WTC11 (cell line): ENCODE measurements at regions not wholly inside any gene's neighbourhood (a gene's known extent, or its start where the extent isn't known, plus 50 kb on each side); places are given as distances from the start of the nearest gene placed in this dataset.

Experiments used
- ATAC-seq: fragments of 200-7000 bp; cut with Tn5 transposase; 2 replicates; pipeline ENCODE4 v1.10.0; 2021; ENCODE audit warnings: mild to moderate bottlenecking, moderate library complexity
- CTCF ChIA-PET: fragments of 300-600 bp; sonication (Branson Sonifier 250); formaldehyde crosslinking; loops from one replicate; lab custom pipeline; 2021; ENCODE audit warnings: antibody characterized with exemption; lab: Charles Lee
- POLR2A ChIA-PET: fragments of 350-600 bp; sonication (Branson Sonifier 250); formaldehyde crosslinking; loops from one replicate; lab custom pipeline; 2021; ENCODE audit warnings: antibody characterized with exemption; lab: Charles Lee
- DNase-seq: peaks from one replicate; pipeline ENCODE4 v3.0.0; 2021; ENCODE audit warnings: low spot score
- H3K27ac Mint-ChIP-seq: 2 replicates; pipeline ENCODE4 v1.8.0; 2021; ENCODE audit warnings: mixed read lengths
- H3K27me3 Mint-ChIP-seq: 2 replicates; pipeline ENCODE4 v1.8.0; 2021; ENCODE audit warnings: low read depth, mild to moderate bottlenecking, moderate library complexity, mixed read lengths
- H3K36me3 Mint-ChIP-seq: 2 replicates; pipeline ENCODE4 v1.8.0; 2021; ENCODE audit warnings: mixed read lengths
- H3K4me1 Mint-ChIP-seq: 2 replicates; pipeline ENCODE4 v1.8.0; 2022; ENCODE audit warnings: mixed read lengths
- H3K4me3 Mint-ChIP-seq: 2 replicates; pipeline ENCODE4 v1.8.0; 2021; ENCODE audit warnings: mild to moderate bottlenecking, moderate library complexity, mixed read lengths
- H3K9me3 Mint-ChIP-seq: 2 replicates; pipeline ENCODE4 v1.8.0; 2021; ENCODE audit warnings: mixed read lengths
- CBFB ChIP-seq: sonication (generic); formaldehyde crosslinking; IDR thresholded peaks from 2 replicates; pipeline ENCODE4 v1.8.1; 2022; ENCODE audit warnings: mild to moderate bottlenecking, low read depth, missing genetic modification reagents
- CREM ChIP-seq: sonication (generic); formaldehyde crosslinking; IDR thresholded peaks from 2 replicates; pipeline ENCODE4 v1.8.1; 2022; ENCODE audit warnings: mild to moderate bottlenecking, missing genetic modification reagents, moderate library complexity
- ELF4 ChIP-seq: sonication (generic); formaldehyde crosslinking; IDR thresholded peaks from 2 replicates; pipeline ENCODE4 v1.8.1; 2022; ENCODE audit warnings: low read depth, mild to moderate bottlenecking, moderate library complexity, missing genetic modification reagents
- ESRRA ChIP-seq: sonication (generic); formaldehyde crosslinking; IDR thresholded peaks from 2 replicates; pipeline ENCODE4 v1.8.1; 2022; ENCODE audit warnings: mild to moderate bottlenecking, missing genetic modification reagents, borderline replicate concordance
- GTF2I ChIP-seq: fragments of 250-450 bp; sonication (Bioruptor Pico); conservative IDR thresholded peaks from 2 replicates; pipeline ENCODE4 v1.4.0; 2021; ENCODE audit warnings: mild to moderate bottlenecking
- IRF2 ChIP-seq: sonication (generic); formaldehyde crosslinking; IDR thresholded peaks from 2 replicates; pipeline ENCODE4 v1.8.0; 2022; ENCODE audit warnings: low read depth, missing genetic modification reagents, borderline replicate concordance
- JAZF1 ChIP-seq: fragments of 250-450 bp; sonication (Bioruptor Pico); IDR thresholded peaks from 2 replicates; pipeline ENCODE4 v1.9.0; 2021; ENCODE audit warnings: moderate library complexity, mild to moderate bottlenecking, inconsistent platforms
- KAT7 ChIP-seq: sonication (generic); formaldehyde crosslinking; IDR thresholded peaks from 2 replicates; pipeline ENCODE4 v1.8.1; 2023; ENCODE audit warnings: missing genetic modification reagents, mild to moderate bottlenecking, borderline replicate concordance
- OVOL2 ChIP-seq: fragments of 250-450 bp; sonication (Bioruptor Pico); IDR thresholded peaks from 2 replicates; pipeline ENCODE4 v1.9.0; 2021; ENCODE audit warnings: mild to moderate bottlenecking, borderline replicate concordance
- SOX15 ChIP-seq: fragments of 250-450 bp; sonication (Bioruptor Pico); IDR thresholded peaks from 2 replicates; pipeline ENCODE4 v1.9.0; 2021; ENCODE audit warnings: mild to moderate bottlenecking
- ZNF219 ChIP-seq: sonication (generic); formaldehyde crosslinking; IDR thresholded peaks from 2 replicates; pipeline ENCODE4 v1.8.0; 2023; ENCODE audit warnings: missing genetic modification reagents, mild to moderate bottlenecking, borderline replicate concordance
- ZNF232 ChIP-seq: sonication (generic); formaldehyde crosslinking; IDR thresholded peaks from 2 replicates; pipeline ENCODE4 v1.8.0; 2022; ENCODE audit warnings: mild to moderate bottlenecking, missing genetic modification reagents
- TF ChIP-seq, protein P1 (sequence below): sonication (generic); formaldehyde crosslinking; IDR thresholded peaks from 2 replicates; pipeline ENCODE4 v1.8.0; 2022; ENCODE audit warnings: mild to moderate bottlenecking, missing genetic modification reagents
- TF ChIP-seq, protein P2 (sequence below): sonication (generic); formaldehyde crosslinking; IDR thresholded peaks from 2 replicates; pipeline ENCODE4 v1.8.1; 2023; ENCODE audit warnings: mild to moderate bottlenecking, missing genetic modification reagents, moderate library complexity
- TF ChIP-seq, protein P3 (sequence below): sonication (generic); formaldehyde crosslinking; IDR thresholded peaks from 2 replicates; pipeline ENCODE4 v1.8.1; 2022; ENCODE audit warnings: missing genetic modification reagents, borderline replicate concordance
- TF ChIP-seq, protein P4 (sequence below): sonication (generic); formaldehyde crosslinking; IDR thresholded peaks from 2 replicates; pipeline ENCODE4 v1.8.1; 2023; ENCODE audit warnings: mild to moderate bottlenecking, missing genetic modification reagents, moderate library complexity
- TF ChIP-seq, protein P5 (sequence below): fragments of 250-450 bp; sonication (Bioruptor Pico); IDR thresholded peaks from 2 replicates; pipeline ENCODE4 v1.8.0; 2021; ENCODE audit warnings: mild to moderate bottlenecking
- TF ChIP-seq, protein P6 (sequence below): sonication (generic); formaldehyde crosslinking; conservative IDR thresholded peaks from 2 replicates; pipeline ENCODE4 v1.8.1; 2022; ENCODE audit warnings: mild to moderate bottlenecking, missing genetic modification reagents
- TF ChIP-seq, protein P7 (sequence below): fragments of 250-450 bp; sonication (Bioruptor Pico); IDR thresholded peaks from 2 replicates; pipeline ENCODE4 v2.1.2; 2022; ENCODE audit warnings: mild to moderate bottlenecking, moderate library complexity

DNA sequence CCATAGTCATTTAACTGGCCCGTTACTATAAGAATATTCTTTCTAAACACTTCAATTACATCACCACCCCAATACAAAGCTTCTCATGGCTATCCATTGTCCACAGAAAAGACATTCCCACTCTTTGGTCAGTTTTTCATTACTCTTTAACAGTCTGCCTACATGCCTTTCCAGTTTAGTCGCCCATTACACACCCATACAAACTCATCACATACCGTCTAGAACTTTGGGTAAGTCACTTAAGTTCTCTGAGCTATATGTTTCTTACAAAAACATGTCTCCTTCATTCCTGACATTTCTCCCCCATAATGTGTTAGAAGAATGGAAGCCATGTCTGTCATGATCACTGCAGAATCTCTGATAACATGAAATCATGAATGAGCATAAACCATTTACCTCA, 108.2 kb upstream of the STK17B start:
- ATAC-seq (no peak), DNase-seq (no peak)
- Mint-ChIP-seq H3K4me3 (no peak overlapping the region), H3K9me3 (peaks cover 11% of the 10 kb centered on the region), H3K27ac (no peak overlapping the region)
- TF ChIP-seq IRF2 (CRISPR knock-in tag) (no peak), ELF4 (no peak), CREM (CRISPR knock-in tag) (no peak), ZNF219 (CRISPR knock-in tag) (no peak), OVOL2 (CRISPR knock-in tag) (no peak), GTF2I (CRISPR knock-in tag) (no peak), SOX15 (CRISPR knock-in tag) (no peak), KAT7 (CRISPR knock-in tag) (no peak), ZNF232 (CRISPR knock-in tag) (no peak), ESRRA (CRISPR knock-in tag) (no peak), CBFB (CRISPR knock-in tag) (no peak), JAZF1 (CRISPR knock-in tag) (no peak)
- TF ChIP-seq, protein P1, sequence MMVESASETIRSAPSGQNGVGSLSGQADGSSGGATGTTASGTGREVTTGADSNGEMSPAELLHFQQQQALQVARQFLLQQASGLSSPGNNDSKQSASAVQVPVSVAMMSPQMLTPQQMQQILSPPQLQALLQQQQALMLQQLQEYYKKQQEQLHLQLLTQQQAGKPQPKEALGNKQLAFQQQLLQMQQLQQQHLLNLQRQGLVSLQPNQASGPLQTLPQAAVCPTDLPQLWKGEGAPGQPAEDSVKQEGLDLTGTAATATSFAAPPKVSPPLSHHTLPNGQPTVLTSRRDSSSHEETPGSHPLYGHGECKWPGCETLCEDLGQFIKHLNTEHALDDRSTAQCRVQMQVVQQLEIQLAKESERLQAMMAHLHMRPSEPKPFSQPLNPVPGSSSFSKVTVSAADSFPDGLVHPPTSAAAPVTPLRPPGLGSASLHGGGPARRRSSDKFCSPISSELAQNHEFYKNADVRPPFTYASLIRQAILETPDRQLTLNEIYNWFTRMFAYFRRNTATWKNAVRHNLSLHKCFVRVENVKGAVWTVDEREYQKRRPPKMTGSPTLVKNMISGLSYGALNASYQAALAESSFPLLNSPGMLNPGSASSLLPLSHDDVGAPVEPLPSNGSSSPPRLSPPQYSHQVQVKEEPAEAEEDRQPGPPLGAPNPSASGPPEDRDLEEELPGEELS (CRISPR knock-in tag): no peak
- TF ChIP-seq, protein P2, sequence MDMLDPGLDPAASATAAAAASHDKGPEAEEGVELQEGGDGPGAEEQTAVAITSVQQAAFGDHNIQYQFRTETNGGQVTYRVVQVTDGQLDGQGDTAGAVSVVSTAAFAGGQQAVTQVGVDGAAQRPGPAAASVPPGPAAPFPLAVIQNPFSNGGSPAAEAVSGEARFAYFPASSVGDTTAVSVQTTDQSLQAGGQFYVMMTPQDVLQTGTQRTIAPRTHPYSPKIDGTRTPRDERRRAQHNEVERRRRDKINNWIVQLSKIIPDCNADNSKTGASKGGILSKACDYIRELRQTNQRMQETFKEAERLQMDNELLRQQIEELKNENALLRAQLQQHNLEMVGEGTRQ (CRISPR knock-in tag): no peak
- TF ChIP-seq, protein P3, sequence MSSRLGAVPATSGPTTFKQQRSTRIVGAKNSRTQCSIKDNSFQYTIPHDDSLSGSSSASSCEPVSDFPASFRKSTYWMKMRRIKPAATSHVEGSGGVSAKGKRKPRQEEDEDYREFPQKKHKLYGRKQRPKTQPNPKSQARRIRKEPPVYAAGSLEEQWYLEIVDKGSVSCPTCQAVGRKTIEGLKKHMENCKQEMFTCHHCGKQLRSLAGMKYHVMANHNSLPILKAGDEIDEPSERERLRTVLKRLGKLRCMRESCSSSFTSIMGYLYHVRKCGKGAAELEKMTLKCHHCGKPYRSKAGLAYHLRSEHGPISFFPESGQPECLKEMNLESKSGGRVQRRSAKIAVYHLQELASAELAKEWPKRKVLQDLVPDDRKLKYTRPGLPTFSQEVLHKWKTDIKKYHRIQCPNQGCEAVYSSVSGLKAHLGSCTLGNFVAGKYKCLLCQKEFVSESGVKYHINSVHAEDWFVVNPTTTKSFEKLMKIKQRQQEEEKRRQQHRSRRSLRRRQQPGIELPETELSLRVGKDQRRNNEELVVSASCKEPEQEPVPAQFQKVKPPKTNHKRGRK (CRISPR knock-in tag): no peak
- TF ChIP-seq, protein P4, sequence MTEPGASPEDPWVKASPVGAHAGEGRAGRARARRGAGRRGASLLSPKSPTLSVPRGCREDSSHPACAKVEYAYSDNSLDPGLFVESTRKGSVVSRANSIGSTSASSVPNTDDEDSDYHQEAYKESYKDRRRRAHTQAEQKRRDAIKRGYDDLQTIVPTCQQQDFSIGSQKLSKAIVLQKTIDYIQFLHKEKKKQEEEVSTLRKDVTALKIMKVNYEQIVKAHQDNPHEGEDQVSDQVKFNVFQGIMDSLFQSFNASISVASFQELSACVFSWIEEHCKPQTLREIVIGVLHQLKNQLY (CRISPR knock-in tag): no peak
- TF ChIP-seq, protein P5, sequence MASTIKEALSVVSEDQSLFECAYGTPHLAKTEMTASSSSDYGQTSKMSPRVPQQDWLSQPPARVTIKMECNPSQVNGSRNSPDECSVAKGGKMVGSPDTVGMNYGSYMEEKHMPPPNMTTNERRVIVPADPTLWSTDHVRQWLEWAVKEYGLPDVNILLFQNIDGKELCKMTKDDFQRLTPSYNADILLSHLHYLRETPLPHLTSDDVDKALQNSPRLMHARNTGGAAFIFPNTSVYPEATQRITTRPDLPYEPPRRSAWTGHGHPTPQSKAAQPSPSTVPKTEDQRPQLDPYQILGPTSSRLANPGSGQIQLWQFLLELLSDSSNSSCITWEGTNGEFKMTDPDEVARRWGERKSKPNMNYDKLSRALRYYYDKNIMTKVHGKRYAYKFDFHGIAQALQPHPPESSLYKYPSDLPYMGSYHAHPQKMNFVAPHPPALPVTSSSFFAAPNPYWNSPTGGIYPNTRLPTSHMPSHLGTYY: no peak
- TF ChIP-seq, protein P6, sequence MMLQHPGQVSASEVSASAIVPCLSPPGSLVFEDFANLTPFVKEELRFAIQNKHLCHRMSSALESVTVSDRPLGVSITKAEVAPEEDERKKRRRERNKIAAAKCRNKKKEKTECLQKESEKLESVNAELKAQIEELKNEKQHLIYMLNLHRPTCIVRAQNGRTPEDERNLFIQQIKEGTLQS (CRISPR knock-in tag): no peak
- TF ChIP-seq, all 79 proteins: peak for 0
- no peaks in the 10 kb centered on the region for H3K27me3 Mint-ChIP-seq
- ChIA-PET CTCF (interaction anchor here (1.4 kb wide), 1 partner anchor 201 kb away, joined by 8 read pairs; no protein-coding TSS in a partner anchor), POLR2A (no interaction called here)
- H3K36me3 Mint-ChIP-seq: peaks cover 15% of the 10 kb centered on the region
- peaks cover 10% of the 10 kb centered on the region for H3K4me1 Mint-ChIP-seq

DNA sequence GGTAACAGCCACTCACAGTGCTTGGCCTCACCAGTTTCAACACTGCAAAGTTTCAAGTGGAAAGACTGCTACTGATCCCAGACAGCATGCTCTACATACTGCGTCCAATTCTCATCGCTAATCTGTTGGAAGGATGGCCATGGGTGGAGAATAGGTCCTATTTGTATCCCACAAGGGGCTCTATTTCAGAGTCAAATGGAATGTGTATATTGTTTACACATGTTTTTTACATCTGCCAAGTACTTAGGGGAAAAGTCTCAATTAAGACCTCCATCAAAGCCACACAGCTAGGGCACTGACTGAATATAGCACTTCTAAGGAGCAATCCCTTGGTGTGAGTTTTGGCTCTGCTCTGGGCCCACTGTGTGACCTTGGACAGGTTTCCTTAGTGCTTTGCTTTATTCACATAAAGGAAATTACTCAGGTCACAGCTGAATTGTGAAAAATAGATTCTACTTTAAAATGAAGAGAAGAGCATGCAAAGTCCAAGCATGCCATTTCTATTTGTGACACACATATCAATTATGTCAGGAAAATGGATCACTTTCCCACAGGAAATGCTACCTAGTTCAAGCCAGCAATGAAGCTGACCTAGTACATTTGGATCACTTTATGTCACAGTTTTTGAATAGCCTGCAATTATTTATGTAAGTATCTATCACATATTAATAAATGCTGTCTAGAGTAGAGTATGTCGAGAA, 112.9 kb upstream of the STK17B start:
- POLR2A ChIA-PET: no interaction called here
- no peak for ATAC-seq
- Mint-ChIP-seq H3K27me3 (no peaks in the 10 kb centered on the region), H3K36me3 (peaks cover 10% of the 10 kb centered on the region), H3K9me3 (peaks cover 9% of the 10 kb centered on the region), H3K4me1 (peaks cover 6% of the 10 kb centered on the region), H3K27ac (no peak overlapping the region), H3K4me3 (no peak overlapping the region)
- DNase-seq: no peak
- TF ChIP-seq GTF2I (CRISPR knock-in tag): no peak
- TF ChIP-seq, protein P7, sequence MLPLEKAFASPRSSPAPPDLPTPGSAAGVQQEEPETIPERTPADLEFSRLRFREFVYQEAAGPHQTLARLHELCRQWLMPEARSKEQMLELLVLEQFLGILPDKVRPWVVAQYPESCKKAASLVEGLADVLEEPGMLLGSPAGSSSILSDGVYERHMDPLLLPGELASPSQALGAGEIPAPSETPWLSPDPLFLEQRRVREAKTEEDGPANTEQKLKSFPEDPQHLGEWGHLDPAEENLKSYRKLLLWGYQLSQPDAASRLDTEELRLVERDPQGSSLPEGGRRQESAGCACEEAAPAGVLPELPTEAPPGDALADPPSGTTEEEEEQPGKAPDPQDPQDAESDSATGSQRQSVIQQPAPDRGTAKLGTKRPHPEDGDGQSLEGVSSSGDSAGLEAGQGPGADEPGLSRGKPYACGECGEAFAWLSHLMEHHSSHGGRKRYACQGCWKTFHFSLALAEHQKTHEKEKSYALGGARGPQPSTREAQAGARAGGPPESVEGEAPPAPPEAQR (CRISPR knock-in tag): no peak
- CTCF ChIA-PET: no interaction called here
